ENCODE measurements at regions not wholly inside any gene's neighbourhood (a gene's known extent, or its start where the extent isn't known, plus 50 kb on each side); places are given as distances from the start of the nearest gene placed in this dataset.

DNA sequence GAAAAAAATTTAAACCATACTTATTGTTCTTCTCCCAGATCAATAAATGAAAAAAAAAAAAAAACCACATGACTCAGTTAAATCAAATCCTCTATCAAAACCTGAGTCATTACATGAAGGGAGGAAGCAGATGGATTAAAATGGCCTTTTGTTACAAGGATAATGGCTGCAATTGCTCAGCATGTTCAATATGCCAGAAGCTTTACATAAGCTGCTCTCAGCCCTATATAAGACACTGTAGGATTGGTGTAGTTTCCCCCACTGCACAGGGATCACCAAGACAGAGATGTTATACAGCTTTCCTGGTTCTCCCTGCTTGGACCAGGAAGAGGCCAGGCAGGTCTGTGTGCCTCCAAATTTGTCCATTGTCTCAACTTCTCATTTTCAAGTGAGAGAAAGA, 101.6 kb upstream of the MAP1B start:
- DNase-seq = no peak

DNA sequence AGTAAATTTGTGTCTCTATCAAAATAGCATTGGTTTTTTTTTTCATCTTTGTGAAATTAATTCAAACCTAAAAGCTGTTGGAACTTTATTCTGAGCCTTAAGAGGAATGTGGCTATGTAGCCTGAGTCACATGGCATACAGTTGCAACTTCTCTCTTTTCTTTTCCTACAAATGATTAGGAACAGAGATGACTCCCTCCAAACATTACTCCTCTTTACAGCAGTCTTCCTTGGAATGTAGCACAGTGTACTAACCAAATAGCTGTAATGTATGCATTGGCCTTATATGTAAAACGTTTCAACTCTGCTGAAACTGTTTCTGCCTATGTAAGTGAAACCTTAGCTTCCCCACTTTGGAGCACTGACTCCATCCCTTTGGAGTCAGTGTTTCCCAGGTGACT, 100.9 kb upstream of the MAP1B start:
- DNase-seq = no peak

DNA sequence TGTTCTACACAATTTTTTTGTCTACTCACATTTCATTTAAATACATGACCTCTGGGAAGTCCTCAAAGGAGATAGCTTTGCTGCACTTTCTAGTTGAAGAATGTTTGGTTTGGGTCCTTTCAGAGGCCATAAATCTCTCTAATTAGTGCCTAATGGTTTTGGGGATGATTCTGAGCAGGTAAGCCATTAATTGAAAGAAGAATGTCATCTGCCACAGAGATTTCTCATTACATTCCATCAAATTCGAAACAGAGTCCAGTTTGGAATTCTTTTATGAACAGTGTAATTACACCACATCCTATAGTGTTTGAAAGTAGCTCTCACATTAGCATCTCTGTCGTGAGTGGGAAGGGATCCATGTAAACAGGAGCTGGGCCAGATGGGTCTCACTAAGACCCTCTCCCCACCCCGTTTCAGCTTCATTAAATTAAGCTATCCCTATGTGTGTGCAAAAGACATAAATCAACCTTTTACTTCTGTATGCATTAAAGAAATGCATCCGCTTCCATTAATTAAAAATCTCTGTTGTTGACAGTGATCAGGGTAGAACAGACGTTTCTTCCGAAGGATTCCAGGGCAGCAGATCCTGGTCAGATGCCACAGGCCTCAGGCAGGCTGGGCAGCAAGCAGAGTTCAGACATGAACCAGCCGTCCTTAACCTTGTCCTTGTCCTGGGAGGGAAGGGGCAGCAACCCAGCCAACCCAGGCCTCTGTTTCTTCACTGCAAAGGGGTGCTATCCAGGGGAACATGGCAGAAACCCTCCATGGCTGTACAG, 99.8 kb upstream of the MAP1B start:
- DNase-seq = no peak

DNA sequence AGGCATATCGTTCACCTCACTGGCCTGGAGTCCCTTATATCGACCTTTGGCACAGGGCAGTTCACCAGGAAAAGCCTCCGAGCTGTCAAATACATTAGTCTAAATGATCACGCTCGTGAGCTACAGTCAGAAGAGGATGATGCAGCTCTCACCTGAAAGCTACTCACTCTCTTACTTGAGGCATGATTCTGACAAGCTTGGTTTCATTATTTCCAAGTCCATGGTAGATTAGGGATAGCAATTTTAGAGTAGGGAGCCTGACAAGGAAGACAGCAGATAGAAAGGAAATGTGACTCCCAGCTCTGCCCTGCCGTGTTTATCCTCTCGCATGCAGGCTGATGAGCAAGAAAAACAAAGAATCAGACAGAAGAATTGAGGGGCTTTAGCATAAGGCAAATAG, 98.0 kb upstream of the MAP1B start:
- DNase-seq = no peak

DNA sequence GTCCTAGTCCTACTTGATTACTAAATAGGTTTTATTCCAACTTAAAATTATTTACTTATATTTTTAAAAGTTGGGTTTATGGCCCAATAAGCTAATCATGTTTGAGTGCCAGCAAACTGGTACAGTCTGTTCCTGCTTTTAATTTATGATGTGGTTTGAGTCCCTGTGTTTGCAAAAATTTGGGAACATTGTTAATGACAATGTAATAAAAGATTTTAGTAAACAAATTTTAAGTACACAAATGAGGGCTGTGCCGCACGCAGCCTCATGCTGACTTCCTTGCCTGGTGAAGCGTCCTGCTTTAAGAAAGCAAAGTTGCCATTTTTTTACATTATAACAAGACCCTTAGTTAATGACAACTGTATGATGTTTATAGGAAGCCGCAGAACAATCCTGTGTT, 96.8 kb upstream of the MAP1B start:
- DNase-seq = no peak

DNA sequence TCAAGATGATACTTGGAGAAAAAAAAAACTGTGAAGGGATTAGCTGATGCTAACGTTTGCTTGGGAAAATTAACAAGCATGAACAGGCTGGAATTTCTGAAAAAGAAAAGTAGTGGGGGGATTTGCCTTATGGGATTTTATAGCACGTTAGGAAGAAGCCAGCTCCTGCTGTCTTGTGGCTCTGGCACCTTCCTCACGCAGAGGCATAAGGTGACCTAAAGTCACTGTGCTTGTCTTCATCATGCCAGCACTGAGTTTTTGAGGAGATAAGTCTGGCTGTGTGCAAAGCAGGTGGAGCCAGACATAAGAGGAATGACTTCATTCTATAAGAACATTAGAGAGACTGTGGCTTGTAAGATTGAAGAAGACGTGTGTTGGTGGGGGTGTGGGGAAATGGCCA, 94.4 kb upstream of the MAP1B start:
- DNase-seq = no peak

DNA sequence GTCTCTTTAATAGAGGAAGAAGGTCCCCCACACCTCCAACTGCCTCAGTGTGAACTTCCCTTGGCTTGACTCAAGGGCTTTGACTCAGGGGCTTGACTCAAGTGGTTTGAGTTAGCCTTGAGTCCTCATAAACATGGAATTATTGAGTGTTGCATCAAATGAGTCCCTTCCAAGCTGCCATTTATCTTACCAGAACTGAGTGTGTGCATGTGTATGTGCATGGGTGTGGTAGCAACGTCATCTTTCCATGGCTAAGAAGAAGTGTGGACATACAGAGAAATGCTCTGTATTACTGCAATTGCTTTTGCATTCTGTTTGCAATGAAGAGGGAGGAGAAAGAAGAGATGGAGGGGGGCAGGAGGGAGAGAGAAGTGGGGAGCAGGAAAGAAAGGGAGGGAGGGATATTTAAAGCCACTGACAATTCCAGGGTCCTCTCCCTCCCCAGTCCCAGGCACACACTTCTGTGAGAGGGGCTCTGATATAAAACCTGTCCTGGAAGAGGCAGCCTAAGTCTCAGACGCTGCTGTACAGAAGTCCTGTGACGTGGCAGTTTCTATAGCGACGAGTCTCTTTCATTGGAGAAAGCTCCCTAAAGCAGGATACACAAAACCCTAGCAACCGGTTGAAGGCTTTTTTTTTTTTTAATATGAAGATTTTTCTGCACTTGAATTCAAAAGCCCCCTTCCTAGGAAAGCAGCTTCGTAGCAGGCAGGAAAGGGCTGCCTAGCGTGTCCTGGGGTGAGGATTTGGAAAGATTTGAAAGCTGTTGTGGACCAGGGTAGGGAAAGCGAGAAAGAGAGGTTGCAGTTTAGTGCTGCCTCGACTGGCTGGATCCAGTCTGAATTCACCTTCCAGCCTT, 93.3 kb upstream of the MAP1B start:
- DNase-seq = peak; percentile 73

DNA sequence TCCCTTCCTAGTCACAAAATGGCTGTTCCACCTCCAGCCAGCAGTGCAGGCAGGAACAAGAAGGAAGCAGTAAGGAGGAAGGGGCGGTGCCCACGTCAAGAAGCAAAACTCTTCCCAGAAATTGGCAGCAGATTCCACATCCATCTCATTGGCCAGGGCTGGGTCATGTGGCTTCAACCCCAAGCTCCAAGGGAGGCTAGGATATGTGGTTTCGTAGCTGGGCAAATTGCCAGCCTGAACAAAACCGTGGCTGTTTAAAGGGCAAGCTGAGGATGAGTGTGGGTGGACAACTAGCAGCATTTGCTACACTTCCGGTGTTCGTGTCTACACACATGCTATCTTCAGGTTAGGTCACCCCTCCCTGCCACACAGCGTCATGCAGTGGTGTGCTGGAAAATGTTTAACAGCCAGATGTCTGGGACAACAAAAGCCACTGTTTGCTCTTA, 92.1 kb upstream of the MAP1B start:
- DNase-seq = no peak

DNA sequence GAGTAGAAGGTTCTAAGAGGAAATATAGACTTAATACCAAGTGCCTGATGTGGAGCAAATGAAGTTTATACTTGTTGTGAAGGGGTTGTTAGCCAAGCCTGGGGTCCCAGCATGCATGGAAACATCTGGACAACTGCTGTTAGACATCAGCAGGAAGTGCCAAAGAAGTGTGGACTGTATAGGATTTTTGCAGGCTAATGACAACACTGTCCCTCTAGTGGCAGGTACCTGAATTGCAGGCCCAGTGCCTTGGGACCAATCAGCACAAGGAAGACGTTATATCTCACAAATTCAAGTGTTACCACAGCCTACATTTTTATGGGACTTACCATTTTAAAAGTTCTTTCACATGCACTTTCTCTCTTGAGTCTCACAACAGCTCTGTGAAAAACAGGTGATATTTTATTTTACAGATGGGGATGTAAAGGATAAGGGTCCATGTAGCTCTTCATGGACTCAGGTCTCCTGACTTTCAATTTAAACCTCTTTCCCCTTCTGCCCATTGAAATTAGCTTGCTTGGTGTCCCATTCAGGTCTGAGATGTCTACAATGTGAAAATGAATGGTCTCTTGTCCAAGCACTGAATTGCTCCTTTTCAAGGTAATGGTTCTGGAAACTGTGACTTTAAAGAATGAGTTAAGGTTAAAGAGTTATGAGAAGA, 89.0 kb upstream of the MAP1B start:
- no peak for DNase-seq

DNA sequence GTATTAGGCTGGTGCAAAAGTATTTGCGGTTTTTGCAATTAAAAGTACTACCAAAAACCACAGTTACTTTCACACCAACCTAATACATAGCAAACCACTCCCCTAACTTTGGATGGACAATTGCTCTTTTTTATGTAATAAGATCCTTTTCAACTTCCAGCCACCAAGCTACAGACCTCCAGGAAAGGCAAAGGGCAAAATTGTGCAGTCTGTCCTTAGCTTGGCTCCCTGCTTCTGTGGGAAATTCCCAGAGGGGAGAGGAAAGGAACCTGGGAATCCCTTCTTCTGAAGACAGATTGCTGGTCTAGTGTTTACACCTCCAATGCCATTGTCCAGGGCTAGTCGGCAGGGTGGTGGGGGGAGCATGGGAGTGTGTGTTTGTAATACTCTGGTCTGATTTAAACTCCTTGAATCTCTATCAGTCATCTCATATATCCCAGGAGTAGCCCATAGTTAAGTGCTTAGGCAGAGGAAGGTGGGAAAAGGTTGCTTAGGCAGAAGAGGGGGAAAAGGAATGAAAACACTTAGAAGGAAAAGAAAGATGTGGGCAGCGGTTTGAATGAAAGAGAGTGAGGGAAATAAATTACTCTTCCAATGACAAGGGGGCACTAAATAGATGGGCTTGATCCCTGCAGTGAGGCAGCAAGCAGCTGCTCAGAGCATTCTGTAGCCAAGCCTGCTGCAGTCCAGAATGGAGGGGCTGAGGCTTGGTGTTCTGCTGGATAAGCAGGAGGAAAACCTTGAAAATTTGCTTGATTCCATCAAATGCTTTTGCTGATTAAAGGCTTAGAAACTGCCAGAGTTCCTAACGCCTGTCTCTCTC, 86.9 kb upstream of the MAP1B start:
- no peak for DNase-seq

DNA sequence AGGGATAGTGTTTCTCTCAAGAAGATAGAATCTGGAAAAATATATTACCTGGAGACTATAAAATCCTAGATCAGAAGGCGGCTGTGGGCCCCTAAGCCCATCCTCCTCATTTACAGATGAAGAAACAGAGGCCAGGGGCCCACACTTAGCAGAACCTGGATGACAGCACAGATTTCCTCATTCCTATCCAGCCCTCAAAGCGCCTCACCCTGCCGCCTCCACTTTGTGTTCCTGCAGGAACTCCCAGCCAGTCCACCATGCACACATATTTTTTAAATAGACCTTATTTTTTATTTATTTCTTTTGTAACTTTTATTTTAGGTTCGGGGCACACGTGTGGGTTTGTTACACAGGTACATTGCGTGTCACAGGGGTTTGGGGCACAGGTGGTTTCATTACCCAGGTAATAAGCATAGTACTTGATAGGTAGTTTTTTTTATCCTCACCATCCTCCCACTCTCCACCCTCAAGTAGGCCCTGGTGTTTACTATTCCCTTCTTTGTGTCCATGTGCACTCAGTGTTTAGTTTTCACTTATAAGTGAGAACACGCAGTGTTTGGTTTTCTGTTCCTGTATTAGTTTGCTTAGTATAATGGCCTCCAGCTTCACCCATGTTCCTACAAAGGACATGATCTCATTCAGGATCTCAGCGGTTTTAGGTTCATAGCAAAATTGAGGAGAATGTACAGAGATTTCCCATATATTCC, 85.5 kb upstream of the MAP1B start:
- DNase-seq = no peak

DNA sequence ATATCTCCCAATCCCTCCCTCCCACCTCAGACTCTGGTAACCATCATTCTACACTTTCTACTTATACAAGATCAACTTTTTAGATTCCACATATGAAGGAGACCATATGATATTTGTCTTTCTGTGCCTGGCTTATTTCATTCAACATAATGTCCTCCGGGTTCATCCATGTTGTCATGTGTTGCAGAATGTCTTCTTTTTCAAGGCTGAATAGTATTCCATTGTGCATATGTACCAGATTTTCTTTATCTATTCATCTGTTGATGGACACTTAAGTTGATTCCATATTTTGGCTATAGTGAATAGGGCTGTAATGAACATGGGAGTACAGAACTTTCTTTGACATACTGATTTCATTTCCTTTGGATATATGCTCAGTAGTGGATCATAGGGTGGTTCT, 78.9 kb upstream of the MAP1B start:
- no peak for DNase-seq

DNA sequence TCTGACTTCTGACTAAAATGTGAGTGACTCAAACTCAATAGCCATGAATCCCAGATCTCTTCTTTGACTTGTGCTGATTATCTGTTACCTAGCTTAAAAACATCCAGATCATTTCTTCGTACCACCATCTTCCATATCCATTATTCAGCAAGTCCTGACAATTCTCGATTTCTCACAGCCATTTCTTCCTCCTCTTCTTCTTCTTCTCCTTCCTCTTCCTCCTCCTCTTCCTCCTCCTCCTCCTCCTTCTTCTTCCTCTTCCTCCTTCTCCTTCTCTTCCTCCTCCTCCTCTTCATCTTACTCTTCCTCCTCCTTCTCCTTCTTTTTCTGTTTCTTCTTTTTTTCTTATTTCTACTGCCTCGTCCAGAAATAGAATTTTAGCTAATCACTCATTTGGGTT, 77.0 kb upstream of the MAP1B start:
- DNase-seq = no peak

DNA sequence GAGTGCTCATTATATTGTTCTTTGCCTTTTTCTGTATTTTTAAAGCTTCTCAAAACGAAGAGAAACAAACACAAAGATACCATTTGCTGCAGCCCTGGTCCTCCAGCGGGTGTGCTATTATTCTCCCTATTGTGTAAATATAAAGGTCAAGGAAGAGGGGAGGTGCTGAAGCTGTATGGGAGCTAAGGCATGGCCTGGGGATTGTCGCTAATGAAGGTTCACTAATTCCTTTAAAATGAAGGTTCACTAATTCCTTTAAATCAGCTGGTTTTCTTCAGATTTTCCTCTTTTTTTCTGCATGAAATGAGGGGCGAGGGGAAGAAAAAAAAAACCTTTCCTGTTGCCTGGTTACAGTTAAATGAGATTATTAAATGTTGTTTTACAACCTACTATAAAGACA, 74.5 kb upstream of the MAP1B start:
- no peak for DNase-seq

DNA sequence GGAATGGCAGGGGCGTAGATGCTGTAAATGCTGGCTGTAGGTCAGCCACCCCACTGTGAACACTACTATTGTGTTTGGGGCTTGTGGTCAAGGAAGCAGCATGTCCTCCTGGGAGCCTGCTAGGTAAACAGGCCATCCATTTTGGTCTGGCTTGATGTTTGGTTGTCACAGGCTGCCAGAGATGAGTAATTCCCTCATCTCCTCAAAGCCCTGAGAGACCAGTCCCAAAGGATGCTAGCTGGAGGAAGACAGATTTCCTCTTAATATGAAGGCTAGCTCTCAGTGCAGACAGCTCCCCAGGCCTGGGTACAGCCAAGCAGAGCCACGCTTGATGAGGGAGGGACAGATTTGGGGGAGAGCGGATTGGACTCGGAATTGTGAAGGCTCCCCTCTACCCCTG, 72.5 kb upstream of the MAP1B start:
- no peak for DNase-seq

DNA sequence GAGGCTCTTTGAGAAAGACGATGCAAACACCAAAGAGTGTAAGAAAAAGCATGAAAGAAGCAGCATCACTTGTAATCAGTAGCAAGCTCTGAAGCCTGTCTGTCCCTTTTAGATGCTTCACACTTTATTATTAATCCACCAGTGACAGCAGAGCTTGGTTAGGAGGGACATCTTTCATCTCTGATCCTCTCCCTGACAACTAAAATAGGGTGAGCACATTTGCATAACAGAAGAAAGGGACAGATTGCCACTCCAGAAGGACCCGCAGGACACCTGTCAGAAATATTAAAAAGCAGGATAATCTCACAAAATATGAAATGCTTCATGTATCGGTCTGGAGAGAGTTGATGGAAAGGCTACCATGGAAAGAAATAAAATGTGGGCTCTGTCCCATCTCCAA, 71.4 kb upstream of the MAP1B start:
- no peak for DNase-seq

DNA sequence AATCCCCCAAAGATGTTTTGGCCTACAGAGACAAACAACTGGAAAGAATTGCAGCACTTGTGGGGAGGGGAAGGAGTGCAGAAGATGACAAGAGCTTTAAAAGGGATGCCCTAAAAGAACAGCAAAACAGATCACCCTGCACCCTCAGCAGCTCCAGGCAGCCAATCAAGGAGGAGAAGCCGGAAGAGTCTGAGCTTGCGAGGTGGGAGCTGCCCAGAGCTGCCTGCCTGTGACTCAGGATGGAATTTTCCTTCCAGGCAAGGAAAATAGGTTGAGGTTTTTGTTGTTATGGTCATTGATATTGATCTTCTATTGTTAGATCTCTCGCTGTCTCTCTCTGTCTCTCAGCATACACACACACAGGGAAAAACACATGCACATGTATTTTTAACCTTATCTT, 70.3 kb upstream of the MAP1B start:
- DNase-seq = no peak

DNA sequence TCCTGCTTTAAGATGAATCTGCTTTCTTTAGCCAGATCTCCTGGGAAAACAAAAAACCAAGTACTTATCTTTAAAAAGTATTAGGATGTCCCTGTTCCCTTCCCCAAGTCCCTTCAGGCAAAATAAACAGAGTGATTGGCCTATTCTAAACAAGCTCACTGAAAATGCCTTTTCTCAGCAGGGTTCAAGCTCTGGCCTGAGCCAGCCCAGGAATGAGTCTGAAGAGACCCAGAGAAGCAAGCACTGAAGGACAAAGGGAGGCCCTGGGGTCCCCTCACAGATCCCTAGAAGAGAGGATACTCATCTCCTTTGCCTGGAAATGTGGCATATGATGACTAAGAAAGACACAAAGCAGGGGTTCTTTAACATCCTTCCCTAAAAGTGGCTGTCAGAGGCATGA, 66.8 kb upstream of the MAP1B start:
- no peak for DNase-seq

DNA sequence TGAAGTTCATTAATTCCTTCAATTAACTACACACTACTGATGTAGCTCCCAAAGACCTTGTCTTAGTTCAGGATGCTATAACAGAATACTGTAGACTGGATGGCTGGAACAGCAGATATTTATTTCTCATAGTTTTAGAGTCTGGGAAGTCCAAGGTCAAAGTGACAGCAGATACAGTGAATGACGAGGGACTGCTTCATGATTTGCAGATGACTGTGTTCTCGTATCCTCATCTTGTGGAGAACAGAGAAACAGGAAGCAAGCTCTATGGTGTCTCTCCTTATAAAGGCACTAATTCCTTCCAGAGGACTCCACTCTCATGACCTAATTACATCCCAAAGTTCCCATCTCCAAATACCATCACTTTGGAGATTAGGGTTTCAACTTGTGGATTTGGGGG, 65.6 kb upstream of the MAP1B start:
- DNase-seq = no peak

DNA sequence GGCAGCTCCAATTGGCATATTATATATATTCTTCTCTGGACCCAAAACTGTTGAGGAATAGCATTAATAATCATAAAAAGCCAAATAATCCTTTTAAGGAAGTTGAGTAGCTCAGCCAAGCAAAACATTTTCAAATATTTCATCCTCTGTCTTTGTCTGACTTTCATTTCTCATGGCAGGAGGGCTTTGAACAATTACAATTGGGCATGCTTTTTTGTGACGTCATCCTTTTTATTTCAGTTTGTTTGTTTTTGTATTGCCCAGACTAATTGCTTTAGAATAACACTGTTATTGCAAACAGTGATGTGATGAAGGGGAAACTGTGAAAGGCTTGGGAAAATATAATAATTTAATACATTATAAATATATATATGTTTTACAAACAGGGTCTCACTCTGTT, 65.2 kb upstream of the MAP1B start:
- no peak for DNase-seq

DNA sequence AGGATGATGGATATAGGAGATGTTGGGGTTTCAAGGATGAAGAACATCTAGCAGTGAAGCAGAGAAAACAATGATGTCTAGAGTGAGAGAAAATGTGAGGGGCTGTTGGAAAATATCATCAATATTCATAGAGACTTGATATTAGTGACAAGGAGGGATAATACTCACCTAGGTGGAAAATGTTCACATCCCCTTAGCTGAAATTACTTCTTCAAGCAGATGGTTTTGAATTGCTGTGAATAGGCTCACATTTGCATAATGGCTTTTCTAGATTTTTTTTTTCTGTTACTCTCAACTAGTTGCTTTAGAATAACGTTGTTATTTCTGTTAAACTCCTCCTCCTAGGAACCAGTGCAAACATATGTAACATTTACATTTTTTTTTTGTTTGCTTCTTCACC, 61.6 kb upstream of the MAP1B start:
- DNase-seq = no peak

DNA sequence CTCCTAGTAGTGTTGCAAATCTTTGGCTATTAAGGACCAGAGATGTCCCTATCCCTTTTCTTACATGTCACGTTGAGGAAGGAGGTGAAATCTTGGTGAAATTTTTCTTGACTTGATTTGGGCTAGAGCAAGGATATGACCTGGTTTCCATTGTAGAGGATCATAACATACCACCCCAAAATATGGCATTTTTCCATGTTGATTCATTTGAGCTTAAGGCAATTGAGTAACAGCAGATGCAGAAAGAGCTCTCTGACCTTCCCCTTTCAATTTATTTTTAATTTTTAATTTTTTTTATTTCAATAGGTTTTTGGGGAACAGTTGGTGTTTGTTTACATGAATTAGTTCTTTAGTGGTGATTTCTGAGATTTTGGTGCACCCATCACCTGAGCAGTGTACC, 61.2 kb upstream of the MAP1B start:
- no peak for DNase-seq

Data from left kidney (tissue), 1 donor.